ENCODE measurements at regions not wholly inside any gene's neighbourhood (a gene's known extent, or its start where the extent isn't known, plus 50 kb on each side); places are given as distances from the start of the nearest gene placed in this dataset.

- no peak overlapping the region for H3K27ac ChIP-seq (ENCODE audit: low read depth, low read length)
- TF ChIP-seq CTCF (IDR thresholded peaks at IDR 0.05; ENCODE audit: low read depth, low read length): no peak
- no peak for DNase-seq (ENCODE audit: low read depth, low spot score)
- H3K9me3 ChIP-seq (ENCODE audit: control insufficient read depth, insufficient read depth, low read length): no peaks in the 10 kb centered on the region
- H3K4me3 ChIP-seq (ENCODE audit: low read depth, low read length): no peak overlapping the region
- ChIA-PET CTCF (no interaction called here), POLR2A (no interaction called here)
- H3K27me3 ChIP-seq (ENCODE audit: control insufficient read depth, insufficient read depth, low read length): no peaks in the 10 kb centered on the region
Observed at GRCh38 chr14:85391455-85391854, 138.5 kb upstream of the FLRT2 start.

- Histone ChIP-seq H3K9me3 (ENCODE audit: control insufficient read depth, insufficient read depth, low read length) (no peaks in the 10 kb centered on the region), H3K27ac (ENCODE audit: low read depth, low read length) (no peak overlapping the region), H3K27me3 (ENCODE audit: control insufficient read depth, insufficient read depth, low read length) (no peaks in the 10 kb centered on the region), H3K4me3 (ENCODE audit: low read depth, low read length) (no peak overlapping the region)
- TF ChIP-seq CTCF (IDR thresholded peaks at IDR 0.05; ENCODE audit: low read depth, low read length): no peak
- ChIA-PET CTCF (no interaction called here), POLR2A (no interaction called here)
- no peak for DNase-seq (ENCODE audit: low read depth, low spot score)
Observed at GRCh38 chr14:85391892-85392291, 138.1 kb upstream of the FLRT2 start.

GRCh38 chr14:85399186-85399585 lies 130.8 kb upstream of the FLRT2 start:
- POLR2A ChIA-PET: no interaction called here
- TF ChIP-seq CTCF (IDR thresholded peaks at IDR 0.05; ENCODE audit: low read depth, low read length): no peak

GRCh38 chr14:85400678-85401077 lies 129.3 kb upstream of the FLRT2 start:
- no peak for DNase-seq (ENCODE audit: low read depth, low spot score)
- H3K9me3 ChIP-seq (ENCODE audit: control insufficient read depth, insufficient read depth, low read length): no peaks in the 10 kb centered on the region
- no peak overlapping the region for H3K4me3 ChIP-seq (ENCODE audit: low read depth, low read length)
- TF ChIP-seq CTCF (IDR thresholded peaks at IDR 0.05; ENCODE audit: low read depth, low read length): no peak
- ChIA-PET POLR2A (no interaction called here), CTCF (no interaction called here)
- H3K27ac ChIP-seq (ENCODE audit: low read depth, low read length): no peak overlapping the region
- H3K27me3 ChIP-seq (ENCODE audit: control insufficient read depth, insufficient read depth, low read length): no peaks in the 10 kb centered on the region

More at GRCh38 chr14:85399186-85399585, 130.8 kb upstream of the FLRT2 start:
- no peak overlapping the region for H3K4me3 ChIP-seq (ENCODE audit: low read depth, low read length)
- no peaks in the 10 kb centered on the region for H3K27me3 ChIP-seq (ENCODE audit: control insufficient read depth, insufficient read depth, low read length)
- CTCF ChIA-PET: interaction anchor here (0.6 kb wide), 1 partner anchor 127 kb away, joined by 3 read pairs; no protein-coding TSS in a partner anchor
- DNase-seq (ENCODE audit: low read depth, low spot score): no peak
- no peaks in the 10 kb centered on the region for H3K9me3 ChIP-seq (ENCODE audit: control insufficient read depth, insufficient read depth, low read length)
- H3K27ac ChIP-seq (ENCODE audit: low read depth, low read length): no peak overlapping the region

- H3K27ac ChIP-seq (ENCODE audit: low read depth, low read length): no peak overlapping the region
- H3K27me3 ChIP-seq (ENCODE audit: control insufficient read depth, insufficient read depth, low read length): no peaks in the 10 kb centered on the region
- H3K9me3 ChIP-seq (ENCODE audit: control insufficient read depth, insufficient read depth, low read length): no peaks in the 10 kb centered on the region
- ChIA-PET POLR2A (no interaction called here), CTCF (no interaction called here)
- no peak overlapping the region for H3K4me3 ChIP-seq (ENCODE audit: low read depth, low read length)
- no peak for TF ChIP-seq CTCF (IDR thresholded peaks at IDR 0.05; ENCODE audit: low read depth, low read length)
- no peak for DNase-seq (ENCODE audit: low read depth, low spot score)
Observed at GRCh38 chr14:85401384-85401783, 128.6 kb upstream of the FLRT2 start.
